ENCODE measurements at regions not wholly inside any gene's neighbourhood (a gene's known extent, or its start where the extent isn't known, plus 50 kb on each side); places are given as distances from the start of the nearest gene placed in this dataset.

DNA sequence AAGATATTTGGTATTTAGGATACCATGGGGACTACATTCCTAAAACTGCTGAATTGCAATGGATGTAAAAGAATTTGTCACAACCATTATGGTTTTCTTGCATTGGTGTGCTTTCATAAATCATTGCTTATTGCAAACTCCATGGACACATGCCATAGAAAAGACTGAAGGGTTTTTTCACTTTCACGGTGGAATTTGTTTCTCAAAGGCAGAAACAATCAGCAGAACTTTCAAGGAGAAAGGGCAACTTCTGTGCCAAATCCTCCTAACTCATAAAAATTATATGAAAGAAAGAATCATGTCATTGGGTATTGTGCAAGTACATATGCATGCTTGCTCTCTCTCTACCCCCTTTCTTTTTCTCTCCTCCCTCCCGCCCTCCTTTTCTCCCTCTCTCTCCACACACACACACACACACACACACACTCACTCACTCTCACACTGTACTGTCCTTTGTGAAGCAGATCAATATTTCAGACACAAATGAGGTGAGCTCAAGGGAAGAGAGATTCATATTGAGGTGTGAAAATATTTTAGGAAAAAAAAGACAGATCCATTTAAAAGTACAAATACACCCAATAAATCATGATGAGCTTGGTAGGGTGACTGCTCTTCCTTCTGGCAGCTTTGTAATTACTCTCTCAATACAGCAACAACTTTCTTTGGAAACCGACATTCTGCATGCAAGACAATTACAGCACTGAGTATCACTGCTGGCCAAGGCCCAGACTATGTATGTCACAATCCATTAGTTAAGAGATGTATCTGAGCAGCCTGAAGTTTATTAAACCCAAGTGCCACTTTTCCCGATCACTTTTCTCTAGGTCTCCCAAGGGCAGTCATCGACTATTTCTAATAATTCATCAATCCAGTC, 492.6 kb downstream of the TUSC7 start:
- DNase-seq, result no peak

DNA sequence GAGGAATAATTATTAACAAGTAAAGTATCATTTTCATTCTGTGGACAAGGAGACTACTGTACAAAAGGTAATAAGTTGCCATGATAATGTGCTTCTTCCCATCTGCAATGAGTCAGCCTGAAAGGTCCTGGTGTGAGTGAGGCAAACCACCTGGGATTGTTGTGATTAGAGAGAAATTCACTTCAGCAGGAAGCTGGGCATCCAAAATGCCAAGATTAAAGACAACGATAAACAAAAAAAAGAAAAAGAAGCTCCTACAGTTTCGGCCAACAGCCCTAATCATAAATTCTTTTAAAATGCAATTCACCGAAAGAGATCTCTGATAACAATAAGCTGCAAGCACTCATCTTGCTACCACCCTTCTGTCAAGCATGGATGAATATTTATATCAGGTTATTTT, 507.8 kb downstream of the TUSC7 start:
- DNase-seq, result no peak

DNA sequence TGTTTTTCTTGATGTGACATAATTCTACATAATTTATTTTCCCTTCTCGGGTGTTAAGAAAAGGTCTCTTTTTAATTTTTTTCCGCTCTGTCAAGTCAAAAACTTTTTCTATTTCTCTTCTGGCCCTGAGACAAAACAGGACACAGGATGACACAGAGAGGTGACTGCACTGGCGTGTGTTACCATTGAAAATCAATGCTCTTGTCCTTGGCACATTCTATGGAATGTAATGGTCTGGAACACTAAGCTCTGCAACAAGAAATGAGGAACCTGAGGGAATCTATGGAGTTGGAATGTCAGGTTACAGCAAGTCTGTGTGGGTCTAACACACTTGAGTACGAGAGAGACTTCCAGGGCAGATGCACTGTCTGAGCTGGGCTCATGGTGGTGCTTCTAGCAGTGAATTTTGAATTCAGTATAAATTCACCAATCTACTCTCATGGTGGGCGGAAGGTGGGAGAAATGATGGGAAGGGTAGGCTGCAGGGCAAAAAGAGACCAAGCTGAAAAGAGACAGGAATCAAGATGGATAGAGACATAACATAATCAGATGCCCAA, 508.3 kb downstream of the TUSC7 start:
- DNase-seq, result no peak

- no peak for DNase-seq
Observed at GRCh38 chr3:117218641-117219048, 509.1 kb downstream of the TUSC7 start.

GRCh38 chr3:117219296-117219695, 509.7 kb downstream of the TUSC7 start:
- no peak for DNase-seq

DNA sequence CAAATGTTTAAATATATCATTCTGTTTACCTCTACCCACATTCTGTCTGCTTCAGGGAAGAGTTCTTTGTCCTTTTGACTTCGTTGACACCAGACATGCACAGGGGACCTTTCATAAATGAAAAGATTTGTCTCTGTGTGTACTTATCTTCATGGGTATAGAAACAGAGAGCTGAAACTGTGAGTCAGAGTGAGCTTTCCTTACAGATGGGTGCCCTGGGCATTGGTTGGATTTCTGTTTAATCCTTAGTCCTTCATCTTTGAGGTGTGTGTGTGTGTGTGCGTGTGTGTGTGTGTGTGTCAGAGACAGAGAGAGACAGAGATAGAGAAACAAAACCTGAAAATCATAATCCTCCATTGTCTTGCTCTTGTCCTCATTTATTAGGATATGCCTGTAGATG, 517.4 kb downstream of the TUSC7 start:
- DNase-seq, result no peak

DNA sequence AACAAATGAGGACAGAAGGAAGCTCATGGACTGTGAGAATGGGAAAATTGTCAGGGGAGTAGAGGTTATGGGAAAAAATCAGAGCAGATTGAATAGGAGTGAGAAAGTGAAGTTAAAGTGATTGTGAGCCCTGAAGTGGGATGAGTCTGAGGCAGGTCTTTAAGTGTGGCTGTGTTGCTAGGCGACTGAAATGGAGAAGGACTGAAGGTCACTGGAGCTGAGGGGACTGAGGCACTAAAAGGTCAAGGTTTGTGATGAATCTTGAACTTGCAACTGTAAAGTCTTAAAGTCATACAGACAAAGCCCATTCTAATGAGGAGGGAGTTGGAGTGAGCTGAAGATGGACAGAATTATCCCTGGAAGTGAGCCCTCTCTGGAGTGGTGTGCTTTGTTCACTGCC, 518.9 kb downstream of the TUSC7 start:
- DNase-seq, result no peak

DNA sequence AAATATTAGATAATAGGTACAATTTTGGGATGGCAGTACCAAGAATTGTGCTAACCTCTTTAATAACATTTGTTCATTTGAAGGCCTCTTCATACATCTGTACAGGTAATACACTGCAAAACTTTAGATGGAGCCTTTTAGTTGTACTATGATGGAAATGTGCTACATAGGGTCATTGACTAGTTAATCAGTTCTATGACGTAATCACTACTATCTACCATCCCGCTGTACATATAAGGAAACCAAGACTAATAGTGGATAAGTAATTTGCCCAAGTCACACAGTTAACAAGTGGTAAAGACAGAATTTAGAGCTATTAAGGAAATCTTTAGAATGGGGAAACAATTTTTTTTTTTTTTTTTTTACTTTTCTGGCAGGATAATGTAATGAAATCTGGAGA, 521.3 kb downstream of the TUSC7 start:
- DNase-seq, result no peak

- no peak for DNase-seq
Observed at GRCh38 chr3:117234331-117234730, 524.8 kb downstream of the TUSC7 start.

DNA sequence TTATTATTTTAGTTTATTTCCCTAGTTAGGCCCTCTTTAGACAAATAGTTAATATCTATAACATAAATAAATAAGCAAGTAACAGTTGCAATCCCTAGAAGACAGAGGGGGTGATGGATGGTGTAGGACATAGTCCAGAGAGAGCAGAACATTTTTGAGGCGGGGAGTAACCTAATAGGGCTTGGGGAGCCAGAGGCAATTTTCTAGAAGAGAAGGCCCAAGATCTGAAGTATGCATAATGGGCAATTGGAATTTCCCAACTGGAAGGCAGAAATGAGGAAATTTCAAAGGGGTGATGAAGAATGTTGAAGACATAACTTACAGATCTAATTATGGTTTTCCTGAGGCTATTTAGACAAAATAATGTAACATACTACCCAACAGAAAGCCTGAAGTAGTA, 525.7 kb downstream of the TUSC7 start:
- no peak for DNase-seq

DNA sequence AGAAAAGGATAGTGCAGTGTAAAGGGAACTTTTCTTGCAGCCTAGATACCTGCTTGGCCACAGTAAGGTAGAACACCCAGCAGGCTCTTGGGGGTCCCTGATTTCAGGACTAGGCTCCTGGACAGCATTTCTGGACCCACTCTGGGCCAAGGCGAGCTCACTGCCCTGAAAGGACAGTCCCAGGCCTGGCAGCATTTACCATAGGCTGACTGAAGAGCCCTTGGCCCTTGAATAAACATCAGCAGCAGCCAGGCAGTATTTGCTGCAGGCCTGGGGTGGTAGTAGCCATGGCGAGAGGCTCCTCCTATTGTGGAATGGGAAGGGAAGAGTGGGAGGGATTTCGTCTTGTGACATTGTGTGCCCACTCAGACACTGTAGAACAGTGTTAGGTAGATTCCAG, 529.2 kb downstream of the TUSC7 start:
- DNase-seq, result no peak

GRCh38 chr3:117243657-117244056, 534.1 kb downstream of the TUSC7 start:
- no peak for DNase-seq

DNA sequence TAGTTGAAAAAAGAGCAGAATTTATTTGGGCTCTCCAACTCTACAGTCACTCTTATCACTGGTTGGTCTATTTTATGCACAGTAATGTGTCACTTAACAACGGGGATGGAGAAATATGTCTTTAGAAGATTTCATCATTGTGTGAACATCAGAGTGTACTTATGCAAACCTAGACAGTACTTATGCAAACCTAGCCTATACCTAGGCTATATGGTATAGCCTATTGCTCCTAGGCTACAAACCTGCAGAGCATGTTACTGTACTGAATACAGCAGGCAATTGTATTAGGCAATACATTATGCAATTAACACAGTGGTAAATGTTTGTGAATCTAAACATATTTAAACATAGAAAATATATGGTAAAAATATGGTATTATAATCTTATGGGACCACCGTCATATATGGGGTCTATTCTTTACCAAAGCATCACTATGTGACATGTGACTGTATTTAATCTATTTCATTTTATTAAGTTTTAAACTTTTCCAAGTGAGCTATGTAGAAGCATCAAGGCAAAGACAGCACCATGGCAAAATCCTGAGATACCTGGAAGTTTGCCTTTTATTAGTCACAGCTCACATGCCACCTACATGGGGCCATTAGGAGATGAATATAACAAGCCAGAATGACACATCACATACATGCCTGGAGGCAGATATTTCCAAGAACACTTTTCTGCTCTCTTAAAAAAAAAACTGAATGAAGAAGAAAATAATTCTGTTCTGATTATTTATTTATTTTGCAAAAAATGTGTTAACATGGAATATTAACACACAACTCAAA, 537.4 kb downstream of the TUSC7 start:
- no peak for DNase-seq

DNA sequence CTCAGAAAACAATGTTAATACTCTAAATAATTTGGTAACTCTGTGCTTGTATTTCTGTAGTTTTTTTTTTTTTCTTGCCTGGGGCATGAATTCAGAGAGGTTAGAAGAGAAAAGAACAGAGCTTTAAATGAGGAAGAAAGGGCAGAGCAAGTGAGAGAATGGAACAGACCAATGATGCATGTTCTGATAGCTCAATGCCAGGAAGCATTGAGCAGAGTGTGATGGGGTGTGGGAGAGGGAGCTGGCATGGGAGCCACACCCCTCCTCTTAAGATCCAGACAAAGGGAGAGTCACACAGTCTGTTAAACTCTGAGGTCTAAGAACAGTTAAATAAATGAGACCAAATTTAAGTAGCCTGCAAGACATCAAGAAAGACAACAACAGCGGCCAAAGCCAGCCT, 538.6 kb downstream of the TUSC7 start:
- no peak for DNase-seq

DNA sequence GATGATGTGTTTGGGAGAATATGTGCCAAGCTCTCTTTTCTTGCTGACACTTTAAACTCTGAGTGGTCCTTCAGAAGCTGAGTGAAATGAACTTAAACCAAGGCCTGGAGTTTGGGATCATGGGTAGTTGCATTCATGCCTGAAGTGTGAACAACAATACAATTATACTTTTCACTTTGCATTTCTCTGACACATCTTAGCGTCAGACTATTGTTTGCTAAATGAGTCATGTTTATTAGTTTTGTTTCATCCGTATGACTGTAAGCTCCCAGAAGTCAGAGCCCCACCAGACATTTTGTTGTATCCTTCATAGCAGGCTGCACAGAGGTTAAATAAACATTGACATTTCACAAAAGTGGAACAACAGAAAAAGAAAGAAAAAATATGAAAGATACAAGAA, 542.6 kb downstream of the TUSC7 start:
- no peak for DNase-seq

DNA sequence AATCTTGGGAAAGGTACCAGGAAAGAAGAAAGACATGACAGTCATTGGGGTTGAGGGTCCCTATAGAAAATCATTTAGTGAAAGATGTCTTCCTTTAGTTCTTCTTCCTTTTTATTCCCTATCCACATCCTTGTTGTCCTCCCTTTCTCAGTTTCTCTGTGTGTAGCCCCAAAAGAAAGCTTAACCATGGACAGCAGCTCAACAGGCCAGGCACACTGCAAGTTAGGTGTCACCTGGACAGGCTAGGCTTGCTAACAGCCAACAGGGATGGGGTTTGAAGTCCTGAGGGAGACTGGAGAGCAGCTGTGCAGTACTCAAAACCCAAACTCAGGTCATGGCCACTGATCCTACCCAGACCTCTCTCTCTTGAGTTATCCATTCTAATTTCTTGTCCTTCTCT, 543.1 kb downstream of the TUSC7 start:
- no peak for DNase-seq

- DNase-seq, result no peak
Observed at GRCh38 chr3:117253636-117254035, 544.1 kb downstream of the TUSC7 start.

DNA sequence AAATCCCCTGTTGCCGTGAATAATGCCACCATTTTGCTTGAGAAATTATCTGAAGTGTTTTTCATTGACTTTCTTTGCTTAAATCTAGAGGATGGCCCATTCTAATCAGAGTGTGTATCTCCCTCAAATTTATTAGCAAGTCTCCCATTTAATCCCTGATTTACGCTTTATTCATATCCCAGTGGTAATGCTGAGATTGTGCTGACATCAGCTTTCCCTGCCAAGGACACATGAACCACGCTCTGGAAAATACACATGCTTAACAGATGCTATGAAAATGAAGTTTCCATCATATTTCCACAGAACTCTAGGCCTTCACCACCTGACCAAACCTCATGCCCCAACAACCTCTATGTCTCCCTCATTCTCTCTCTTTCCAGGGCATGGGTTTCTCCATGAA, 545.4 kb downstream of the TUSC7 start:
- DNase-seq, result no peak

GRCh38 chr3:117255736-117256135, 546.2 kb downstream of the TUSC7 start:
- DNase-seq, result no peak

DNA sequence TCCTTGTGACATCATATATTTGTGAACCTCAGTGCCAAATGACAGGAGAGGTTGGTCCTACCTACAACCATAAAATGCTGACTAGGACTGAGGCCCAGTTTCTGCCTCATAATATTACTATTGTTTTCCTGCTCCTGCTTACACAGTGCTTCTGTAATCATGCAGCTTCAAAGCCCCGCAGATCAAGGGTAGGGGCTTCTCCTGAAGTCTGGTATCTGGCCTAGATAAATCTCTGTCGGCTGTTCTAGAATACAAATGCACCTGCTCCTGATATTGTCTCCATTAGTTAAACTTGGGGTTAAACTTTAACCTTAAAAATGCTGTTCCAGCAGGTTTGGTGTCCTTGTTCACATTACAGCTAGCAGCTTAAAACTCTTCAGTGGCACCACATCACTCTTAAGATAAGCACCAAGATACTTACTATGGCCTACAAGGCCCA, 552.4 kb downstream of the TUSC7 start:
- no peak for DNase-seq

DNA sequence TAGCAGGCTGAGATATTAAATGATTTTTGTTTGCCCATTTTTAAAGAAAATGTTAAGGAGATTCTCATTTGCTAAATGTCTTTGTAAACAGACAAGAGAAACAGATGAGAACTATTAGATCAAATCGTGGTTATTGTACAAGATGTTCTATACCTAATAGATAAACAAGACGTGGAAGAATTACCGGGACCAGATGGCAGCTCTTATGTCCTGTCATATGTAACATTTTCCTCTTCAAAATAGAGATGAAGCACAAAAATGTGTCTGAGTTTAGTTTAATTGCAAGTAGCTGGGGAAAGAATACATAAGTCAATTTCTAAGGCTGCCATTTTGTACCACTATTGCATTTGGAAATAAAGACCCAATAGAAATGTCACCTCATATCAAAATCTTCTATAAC, 553.7 kb downstream of the TUSC7 start:
- no peak for DNase-seq

DNA sequence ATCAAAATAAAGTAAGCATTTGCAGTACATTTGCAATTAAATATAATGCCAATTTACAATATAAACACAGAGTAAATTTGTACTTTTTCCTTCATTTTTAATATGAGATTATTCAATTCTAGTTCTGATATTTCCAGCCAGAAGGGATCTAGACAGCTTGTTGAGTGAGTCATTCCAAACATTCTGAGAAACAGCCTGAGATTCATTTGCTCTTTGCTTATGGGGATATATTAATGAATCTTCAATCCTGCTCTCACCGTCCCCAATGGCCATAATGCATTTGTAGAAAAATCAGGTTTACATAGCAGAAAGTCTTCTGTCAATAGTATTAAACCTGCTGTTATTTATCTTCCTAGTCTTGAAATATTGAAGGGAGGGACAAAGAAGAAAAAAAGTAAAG, 554.2 kb downstream of the TUSC7 start:
- DNase-seq, result no peak

DNA sequence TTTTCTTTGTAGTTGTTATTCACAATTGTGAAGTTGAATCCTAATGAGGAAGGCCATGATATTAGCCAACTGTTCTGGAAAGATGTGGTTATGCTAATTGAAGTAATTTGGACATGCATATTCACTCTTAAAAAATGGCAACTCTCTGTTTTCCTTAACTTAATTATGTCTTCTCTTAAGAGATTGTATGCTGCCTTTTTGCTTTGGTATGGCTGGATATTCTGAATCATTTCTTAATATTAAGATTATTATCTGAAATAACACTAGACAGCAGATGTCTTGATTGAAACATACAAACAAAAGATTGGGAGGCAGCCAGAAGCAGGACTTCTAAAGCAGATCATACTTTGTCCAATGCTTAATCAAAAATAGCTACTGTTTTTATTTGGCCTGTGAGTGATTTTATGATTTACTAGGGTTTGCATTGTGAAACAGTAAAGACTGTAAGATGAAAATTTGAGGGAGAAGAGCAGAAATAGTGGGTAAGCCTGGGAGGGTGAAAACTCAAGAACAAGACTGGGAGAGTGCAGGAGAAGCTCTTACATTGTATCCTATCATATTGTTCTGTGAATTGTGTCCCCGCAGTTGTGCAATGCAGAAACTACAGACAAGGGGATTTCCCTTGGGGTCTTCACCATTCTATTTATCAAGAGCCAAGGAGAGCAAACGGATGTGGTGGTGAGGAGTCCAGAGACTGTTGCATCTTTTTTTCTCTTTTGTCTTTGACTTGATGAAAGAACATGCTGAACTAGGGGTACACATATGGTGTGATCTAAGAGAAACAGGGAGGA, 554.8 kb downstream of the TUSC7 start:
- DNase-seq, result no peak

All from 8988T (cell line).